Right lobe of liver (tissue), 6 donors: ENCODE measurements at regions not wholly inside any gene's neighbourhood (a gene's known extent, or its start where the extent isn't known, plus 50 kb on each side); places are given as distances from the start of the nearest gene placed in this dataset.

Source experiments
- ATAC-seq, 4 donors: fragments of 200-7000 bp; cut with Tn5 transposase; one replicate each; pipeline ENCODE4 v1.9.1; 2020; ENCODE audit warnings: mild to moderate bottlenecking in 4 of 4, moderate library complexity in 4 of 4
- DNase-seq, 3 donors: peaks; one replicate each; pipeline ENCODE4 v3.0.0-alpha.2; 2020
- H3K27ac ChIP-seq, 3 donors: fragments of 200-600 bp; one replicate each; pipeline ENCODE4 v1.8.0; 2022
- H3K27me3 ChIP-seq, 2 donors: fragments of 200-600 bp; one replicate each; pipeline ENCODE4 v1.8.0; 2022
- H3K36me3 ChIP-seq, 4 donors: fragments of 200-600 bp; sonication (generic) in 1 of 4; one replicate each; pipeline versions ENCODE4 v1.5.1 to v1.8.0; 2017 to 2022; ENCODE audit warnings: control low read depth in 1 of 4
- H3K4me1 ChIP-seq, 4 donors: fragments of 200-600 bp; sonication (generic) in 1 of 4; one replicate each; pipeline versions ENCODE4 v1.5.1 to v1.8.0; 2017 to 2022; ENCODE audit warnings: control low read depth in 1 of 4
- H3K4me3 ChIP-seq, 3 donors: fragments of 200-600 bp; one replicate each; pipeline ENCODE4 v1.8.0; 2022
- H3K9me3 ChIP-seq, 4 donors: fragments of 200-600 bp; sonication (generic) in 1 of 4; one replicate each; pipeline versions ENCODE4 v1.5.1 to v1.8.0; 2017 to 2022; ENCODE audit warnings: control low read depth in 1 of 4
- CTCF ChIP-seq, 4 donors: fragments of 200-600 bp in 3 of 4; fragments of 450-650 bp in 1 of 4; IDR thresholded peaks; one replicate each; pipeline versions ENCODE4 v1.5.1 to v1.8.0; 2016 to 2022; ENCODE audit warnings: antibody characterized with exemption in 4 of 4, mild to moderate bottlenecking in 2 of 4
- POLR2A ChIP-seq: fragments of 450-650 bp; IDR thresholded peaks from one replicate; pipeline ENCODE4 v1.6.1; 2017; ENCODE audit warnings: antibody characterized with exemption, mild to moderate bottlenecking
- WGBS: methylation state at CpG from one replicate; pipeline ENCODE4 v1.1.6; 2018; ENCODE audit warnings: low coverage, low lambda C conversion rate; ENCODE audit not compliant: insufficient coverage; ENCODE audit errors: missing lambda C conversion rate; 5-methylcytosine and 5-hydroxymethylcytosine counted together
- intact Hi-C, 2 donors: fragments of 100-400 bp; cut with DNase I; formaldehyde crosslinking; loops; one replicate each; pipeline versions ENCODE4 v1.11.2 to v1.14.1; 2022
- donor health status: DM: no; HTN: yes; CAD: no.
- donor health status: DM: no; HTN: no; CAD: no.
- donor health status: DM: no; HTN: no; CAD: no.
- donor health status: DM: no; HTN: yes; CAD: no.
- donor health status: DM: no; HTN: yes; CAD: no.

- 42% methylated on average over 6 of the region's 6 CpGs for WGBS
- Histone ChIP-seq H3K36me3 (no peaks in the 10 kb centered on the region), H3K4me3 (no peak overlapping the region), H3K4me1 (no peaks in the 10 kb centered on the region), H3K9me3 (no peaks in the 10 kb centered on the region), H3K27me3 (no peaks in the 10 kb centered on the region), H3K27ac (no peak overlapping the region)
- intact Hi-C loops: no loop called here
- DNase-seq (no peak), ATAC-seq (no peak)
- TF ChIP-seq CTCF (IDR thresholded peaks at IDR 0.05) (no peak), POLR2A (no peak)
Measured at GRCh38 chr6:19663479-19663878, 173.7 kb upstream of the ID4 start.

- Histone ChIP-seq H3K4me3 (no peak overlapping the region), H3K36me3 (no peaks in the 10 kb centered on the region), H3K27ac (no peak overlapping the region), H3K27me3 (no peaks in the 10 kb centered on the region), H3K4me1 (no peaks in the 10 kb centered on the region), H3K9me3 (no peaks in the 10 kb centered on the region)
- no peak for DNase-seq
- intact Hi-C loops: no loop called here
- 37% methylated on average over 7 of the region's 7 CpGs for WGBS
- no peak for ATAC-seq
- TF ChIP-seq CTCF (IDR thresholded peaks at IDR 0.05): no peak
- TF ChIP-seq POLR2A: no peak
Measured at GRCh38 chr6:19664050-19664449, 173.1 kb upstream of the ID4 start.

GRCh38 chr6:19664878-19665612 is 172.1 kb upstream of the ID4 start:
- Histone ChIP-seq H3K27ac (no peak overlapping the region), H3K27me3 (no peaks in the 10 kb centered on the region), H3K36me3 (no peaks in the 10 kb centered on the region), H3K4me3 (no peak overlapping the region), H3K9me3 (no peaks in the 10 kb centered on the region), H3K4me1 (no peaks in the 10 kb centered on the region)
- ATAC-seq (no peak), DNase-seq (no peak)
- no peak for TF ChIP-seq POLR2A
- TF ChIP-seq CTCF (IDR thresholded peaks at IDR 0.05): no peak
- 62% methylated on average over 2 of the region's 2 CpGs for WGBS
- intact Hi-C loops: no loop called here

- Histone ChIP-seq H3K36me3 (no peaks in the 10 kb centered on the region), H3K27me3 (no peaks in the 10 kb centered on the region), H3K27ac (no peak overlapping the region), H3K4me3 (no peak overlapping the region), H3K9me3 (no peaks in the 10 kb centered on the region), H3K4me1 (no peaks in the 10 kb centered on the region)
- intact Hi-C loops: no loop called here
- WGBS: 9% methylated on average over 1 of the region's 1 CpG
- no peak for ATAC-seq
- DNase-seq: no peak
- TF ChIP-seq CTCF (IDR thresholded peaks at IDR 0.05) (no peak), POLR2A (no peak)
Measured at GRCh38 chr6:19665613-19665909, 171.6 kb upstream of the ID4 start.

- no peaks in the 10 kb centered on the region for H3K9me3 ChIP-seq
- no peak overlapping the region for H3K27ac ChIP-seq
- H3K4me3 ChIP-seq: no peak overlapping the region
- H3K36me3 ChIP-seq: no peaks in the 10 kb centered on the region
- intact Hi-C loops: no loop called here
- TF ChIP-seq POLR2A (no peak), CTCF (IDR thresholded peaks at IDR 0.05) (no peak)
- no peaks in the 10 kb centered on the region for H3K27me3 ChIP-seq
- DNase-seq (no peak), ATAC-seq (no peak)
- no peaks in the 10 kb centered on the region for H3K4me1 ChIP-seq
Measured at GRCh38 chr6:19668710-19669109, 168.5 kb upstream of the ID4 start.
